ENCODE measurements at regions not wholly inside any gene's neighbourhood (a gene's known extent, or its start where the extent isn't known, plus 50 kb on each side); places are given as distances from the start of the nearest gene placed in this dataset.

DNA sequence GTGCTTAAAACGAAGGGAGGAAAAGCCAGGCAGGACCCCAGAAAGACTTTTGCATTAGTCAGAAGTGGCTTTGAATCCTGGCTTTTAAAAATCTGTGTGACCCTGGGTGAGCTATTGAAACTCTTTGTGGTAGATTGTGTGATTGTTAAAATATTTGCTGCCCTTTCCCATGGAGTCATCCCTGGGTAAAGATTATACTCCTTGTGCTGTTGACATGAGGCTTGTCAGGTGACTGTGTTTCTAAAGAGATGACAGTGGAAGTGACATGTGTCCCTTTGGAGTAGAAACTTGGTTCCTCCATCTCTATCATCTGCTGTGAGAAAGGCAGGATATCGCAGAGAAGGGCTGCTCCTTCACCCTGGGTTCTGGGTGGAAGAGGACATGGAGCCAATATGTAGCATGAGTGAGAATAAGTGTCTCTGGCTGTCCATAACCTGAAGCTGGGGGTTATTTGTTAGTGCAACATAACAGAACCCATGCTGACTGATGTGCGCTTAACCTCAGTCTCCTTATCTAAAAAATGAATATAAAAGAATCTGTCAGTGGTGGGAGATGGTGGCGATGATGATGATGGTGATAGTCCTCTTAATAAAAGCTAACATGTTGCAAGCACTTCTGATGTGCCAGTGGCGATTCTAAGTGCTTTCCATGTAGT, 187.6 kb downstream of the RHOU start (continued):
- TF ChIP-seq MEIS2 (CRISPR knock-in tag; IDR thresholded peaks at IDR 0.05), result peak; percentile 25; the same call in 1 of the 2 replicates
- TF ChIP-seq, protein P1, sequence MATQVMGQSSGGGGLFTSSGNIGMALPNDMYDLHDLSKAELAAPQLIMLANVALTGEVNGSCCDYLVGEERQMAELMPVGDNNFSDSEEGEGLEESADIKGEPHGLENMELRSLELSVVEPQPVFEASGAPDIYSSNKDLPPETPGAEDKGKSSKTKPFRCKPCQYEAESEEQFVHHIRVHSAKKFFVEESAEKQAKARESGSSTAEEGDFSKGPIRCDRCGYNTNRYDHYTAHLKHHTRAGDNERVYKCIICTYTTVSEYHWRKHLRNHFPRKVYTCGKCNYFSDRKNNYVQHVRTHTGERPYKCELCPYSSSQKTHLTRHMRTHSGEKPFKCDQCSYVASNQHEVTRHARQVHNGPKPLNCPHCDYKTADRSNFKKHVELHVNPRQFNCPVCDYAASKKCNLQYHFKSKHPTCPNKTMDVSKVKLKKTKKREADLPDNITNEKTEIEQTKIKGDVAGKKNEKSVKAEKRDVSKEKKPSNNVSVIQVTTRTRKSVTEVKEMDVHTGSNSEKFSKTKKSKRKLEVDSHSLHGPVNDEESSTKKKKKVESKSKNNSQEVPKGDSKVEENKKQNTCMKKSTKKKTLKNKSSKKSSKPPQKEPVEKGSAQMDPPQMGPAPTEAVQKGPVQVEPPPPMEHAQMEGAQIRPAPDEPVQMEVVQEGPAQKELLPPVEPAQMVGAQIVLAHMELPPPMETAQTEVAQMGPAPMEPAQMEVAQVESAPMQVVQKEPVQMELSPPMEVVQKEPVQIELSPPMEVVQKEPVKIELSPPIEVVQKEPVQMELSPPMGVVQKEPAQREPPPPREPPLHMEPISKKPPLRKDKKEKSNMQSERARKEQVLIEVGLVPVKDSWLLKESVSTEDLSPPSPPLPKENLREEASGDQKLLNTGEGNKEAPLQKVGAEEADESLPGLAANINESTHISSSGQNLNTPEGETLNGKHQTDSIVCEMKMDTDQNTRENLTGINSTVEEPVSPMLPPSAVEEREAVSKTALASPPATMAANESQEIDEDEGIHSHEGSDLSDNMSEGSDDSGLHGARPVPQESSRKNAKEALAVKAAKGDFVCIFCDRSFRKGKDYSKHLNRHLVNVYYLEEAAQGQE (IDR thresholded peaks at IDR 0.05; ENCODE audit: borderline replicate concordance in 1 of 2, low read depth in 1 of 2, low read length in 2 of 2), result no peak
- no peak for TF ChIP-seq ARHGAP35 (CRISPR knock-in tag; IDR thresholded peaks at IDR 0.05; ENCODE audit: borderline replicate concordance)
- no peak for TF ChIP-seq ZNF30 (CRISPR knock-in tag; IDR thresholded peaks at IDR 0.05)
- no peak for TF ChIP-seq ZNF367 (CRISPR knock-in tag; IDR thresholded peaks at IDR 0.05; ENCODE audit: borderline replicate concordance)
- TF ChIP-seq ZNF407 (CRISPR knock-in tag; IDR thresholded peaks at IDR 0.05; ENCODE audit: not compliant biosample characterization), result no peak
- TF ChIP-seq BHLHE40 (IDR thresholded peaks at IDR 0.05; ENCODE audit: low read length), result 0 out of 2 replicates have a peak, but pooled peaks have one; percentile 51
- TF ChIP-seq YEATS2 (CRISPR knock-in tag; IDR thresholded peaks at IDR 0.05; ENCODE audit: borderline replicate concordance), result no peak
- TF ChIP-seq ZNF317 (CRISPR knock-in tag; IDR thresholded peaks at IDR 0.05), result 0 out of 2 replicates have a peak, but pooled peaks have one; percentile 32
- TF ChIP-seq, protein P2, sequence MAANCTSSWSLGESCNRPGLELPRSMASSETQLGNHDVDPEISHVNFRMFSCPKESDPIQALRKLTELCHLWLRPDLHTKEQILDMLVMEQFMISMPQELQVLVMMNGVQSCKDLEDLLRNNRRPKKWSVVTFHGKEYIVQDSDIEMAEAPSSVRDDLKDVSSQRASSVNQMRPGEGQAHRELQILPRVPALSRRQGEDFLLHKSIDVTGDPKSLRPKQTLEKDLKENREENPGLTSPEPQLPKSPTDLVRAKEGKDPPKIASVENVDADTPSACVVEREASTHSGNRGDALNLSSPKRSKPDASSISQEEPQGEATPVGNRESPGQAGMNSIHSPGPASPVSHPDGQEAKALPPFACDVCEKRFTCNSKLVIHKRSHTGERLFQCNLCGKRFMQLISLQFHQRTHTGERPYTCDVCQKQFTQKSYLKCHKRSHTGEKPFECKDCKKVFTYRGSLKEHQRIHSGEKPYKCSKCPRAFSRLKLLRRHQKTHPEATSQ (CRISPR knock-in tag; IDR thresholded peaks at IDR 0.05; ENCODE audit: borderline replicate concordance), result no peak
- no peak for TF ChIP-seq ZNF775 (CRISPR knock-in tag; IDR thresholded peaks at IDR 0.05; ENCODE audit: borderline replicate concordance)
- TF ChIP-seq, protein P3, sequence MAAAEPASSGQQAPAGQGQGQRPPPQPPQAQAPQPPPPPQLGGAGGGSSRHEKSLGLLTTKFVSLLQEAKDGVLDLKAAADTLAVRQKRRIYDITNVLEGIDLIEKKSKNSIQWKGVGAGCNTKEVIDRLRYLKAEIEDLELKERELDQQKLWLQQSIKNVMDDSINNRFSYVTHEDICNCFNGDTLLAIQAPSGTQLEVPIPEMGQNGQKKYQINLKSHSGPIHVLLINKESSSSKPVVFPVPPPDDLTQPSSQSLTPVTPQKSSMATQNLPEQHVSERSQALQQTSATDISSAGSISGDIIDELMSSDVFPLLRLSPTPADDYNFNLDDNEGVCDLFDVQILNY (CRISPR knock-in tag; conservative IDR thresholded peaks at IDR 0.05), result no peak
- TF ChIP-seq NR2F6 (IDR thresholded peaks at IDR 0.05), result no peak
- TF ChIP-seq NR2F6 (CRISPR knock-in tag; IDR thresholded peaks at IDR 0.05), result 0 out of 2 replicates have a peak, but pooled peaks have one; percentile 17

Measured in HepG2 (cell line).